Activated CD4-positive, CD25-positive, alpha-beta regulatory T cell treated with anti-CD3 and anti-CD28 coated beads, Interleukin-2, amount 50 U/mL, for 16 hours (primary cell): ENCODE measurements at regions not wholly inside any gene's neighbourhood (a gene's known extent, or its start where the extent isn't known, plus 50 kb on each side); places are given as distances from the start of the nearest gene placed in this dataset.

Source experiments
- DNase-seq: peaks from one replicate; pipeline ENCODE4 v3.0.0-alpha.2; 2020; ENCODE audit warnings: low read depth, low spot score

DNA sequence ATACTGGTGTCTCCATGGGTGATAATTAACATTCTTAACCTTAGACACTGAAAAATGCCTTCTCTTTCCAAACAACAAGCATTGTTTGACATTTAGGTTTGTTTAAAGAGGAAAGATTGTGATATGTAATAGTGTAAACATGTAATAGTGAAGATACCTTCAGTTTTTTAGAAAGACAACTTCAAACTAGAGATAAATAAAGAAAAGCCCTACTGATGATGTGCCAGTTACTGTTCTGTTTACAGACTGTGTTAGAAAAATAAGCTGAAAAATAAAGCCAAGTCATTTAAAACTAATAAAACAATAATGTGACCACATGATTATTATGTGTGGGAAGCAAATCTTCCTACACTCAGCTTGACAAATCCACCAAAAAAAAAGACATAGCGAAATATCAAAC, 2035.3 kb upstream of the TENM3 start:
- DNase-seq = no peak

DNA sequence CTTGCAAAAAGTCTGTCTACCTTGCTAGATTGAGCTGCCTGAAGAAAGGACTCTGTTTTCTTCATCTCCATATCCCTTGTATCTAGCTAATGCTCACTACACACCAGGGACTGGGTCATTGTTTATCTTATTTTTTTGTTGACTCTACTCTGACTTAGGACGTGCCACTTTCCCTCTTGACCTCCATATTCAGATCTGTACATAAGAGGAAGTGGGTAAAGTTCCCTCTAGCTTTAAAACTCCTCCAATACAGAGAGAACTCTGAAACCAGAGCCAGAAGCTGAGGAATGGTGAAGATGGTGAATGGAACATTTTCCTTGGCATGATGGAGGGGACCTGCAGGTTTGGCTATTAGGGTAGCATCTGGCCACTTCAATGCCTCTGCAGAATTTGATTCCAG, 2026.1 kb upstream of the TENM3 start:
- DNase-seq = no peak

DNA sequence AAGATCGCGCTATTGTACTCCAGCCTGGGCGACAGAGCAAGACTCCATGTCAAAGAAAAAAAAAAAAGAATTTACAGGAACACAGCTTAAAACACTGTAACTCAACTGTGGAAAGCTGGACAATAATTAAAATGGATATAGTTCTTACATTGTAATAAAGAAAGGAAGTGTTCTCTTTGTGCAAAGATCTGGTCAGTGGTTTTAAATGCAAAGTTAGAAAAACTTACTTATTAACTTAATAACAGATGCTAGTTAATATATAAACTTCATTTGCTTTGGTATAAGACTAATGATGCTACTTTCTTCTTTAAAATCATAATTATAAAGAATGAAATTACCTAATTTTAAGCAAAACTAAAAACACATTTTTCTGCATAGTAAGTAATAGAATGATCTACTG, 2024.1 kb upstream of the TENM3 start:
- no peak for DNase-seq

- DNase-seq = no peak
Measured at GRCh38 chr4:180225977-180226376, 2017.2 kb upstream of the TENM3 start.

DNA sequence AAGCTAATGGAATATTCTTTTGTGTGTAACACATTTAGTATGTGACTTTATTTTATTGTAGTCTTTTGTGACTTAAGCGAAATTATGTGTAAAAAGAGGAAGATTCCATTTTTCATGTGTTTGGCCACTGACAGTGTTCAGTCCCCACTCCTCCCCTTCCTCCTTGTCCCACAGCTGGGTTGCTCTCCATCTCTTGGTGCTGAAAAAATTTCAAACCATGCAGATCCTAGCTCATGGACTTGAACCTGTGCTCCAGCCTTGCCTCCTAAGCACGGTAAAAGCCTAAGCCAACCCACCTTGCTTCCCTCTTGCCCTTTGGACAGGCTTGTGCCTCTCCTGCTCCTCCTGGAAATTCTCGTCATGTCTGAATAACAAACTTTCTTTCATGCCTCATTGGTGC, 2008.5 kb upstream of the TENM3 start:
- no peak for DNase-seq

GRCh38 chr4:180240670-180241069, 2002.5 kb upstream of the TENM3 start:
- DNase-seq = no peak

GRCh38 chr4:180253419-180253818, 1989.8 kb upstream of the TENM3 start:
- no peak for DNase-seq

- no peak for DNase-seq
Measured at GRCh38 chr4:180261346-180261745, 1981.9 kb upstream of the TENM3 start.

GRCh38 chr4:180280076-180280475, 1963.1 kb upstream of the TENM3 start:
- no peak for DNase-seq

DNA sequence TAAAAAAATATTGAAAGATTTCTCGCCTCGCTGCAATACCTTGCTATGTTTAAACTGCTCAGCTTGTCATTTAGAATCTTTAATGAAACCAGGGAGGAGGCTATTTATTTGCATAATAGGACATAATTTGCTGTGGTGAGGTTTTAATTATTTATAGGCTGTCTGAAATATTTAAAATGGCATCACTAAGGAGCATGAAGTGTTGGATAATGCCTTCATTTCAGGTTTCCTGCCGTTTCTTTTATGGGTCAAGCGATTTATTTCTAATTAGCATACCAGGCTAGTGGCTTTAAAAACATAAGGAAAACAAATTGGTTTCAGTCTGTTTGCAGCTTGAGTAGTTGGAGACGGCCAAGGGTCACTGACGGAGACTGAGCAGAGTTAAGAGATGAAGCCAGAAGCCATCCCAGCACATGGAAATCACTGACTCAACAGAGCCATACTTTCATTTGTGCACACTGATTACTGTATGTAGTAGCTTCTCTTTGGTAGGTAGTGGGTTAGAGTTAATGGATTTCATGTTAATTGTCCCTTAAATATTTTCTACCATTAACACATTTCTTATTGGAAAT, 1962.4 kb upstream of the TENM3 start:
- no peak for DNase-seq

- DNase-seq = no peak
Measured at GRCh38 chr4:180281724-180282123, 1961.5 kb upstream of the TENM3 start.

DNA sequence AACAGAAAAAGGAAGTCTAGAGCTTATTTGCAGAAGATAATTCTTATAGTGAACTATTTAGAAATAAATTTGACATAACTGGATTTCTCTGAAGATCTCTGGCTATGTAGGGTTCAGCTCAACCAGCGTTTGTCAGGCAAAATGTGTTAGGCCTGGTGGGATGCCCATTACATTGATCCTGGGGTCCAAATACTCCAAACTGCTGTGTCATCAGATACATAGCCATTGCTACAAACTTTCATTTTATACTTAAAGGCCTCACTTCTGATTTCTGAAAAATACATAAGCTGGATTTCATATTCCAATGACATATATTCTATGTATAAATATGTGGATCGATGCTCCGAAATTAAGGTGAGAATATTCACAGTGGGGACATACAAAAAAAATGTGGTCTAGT, 1958.9 kb upstream of the TENM3 start:
- no peak for DNase-seq

DNA sequence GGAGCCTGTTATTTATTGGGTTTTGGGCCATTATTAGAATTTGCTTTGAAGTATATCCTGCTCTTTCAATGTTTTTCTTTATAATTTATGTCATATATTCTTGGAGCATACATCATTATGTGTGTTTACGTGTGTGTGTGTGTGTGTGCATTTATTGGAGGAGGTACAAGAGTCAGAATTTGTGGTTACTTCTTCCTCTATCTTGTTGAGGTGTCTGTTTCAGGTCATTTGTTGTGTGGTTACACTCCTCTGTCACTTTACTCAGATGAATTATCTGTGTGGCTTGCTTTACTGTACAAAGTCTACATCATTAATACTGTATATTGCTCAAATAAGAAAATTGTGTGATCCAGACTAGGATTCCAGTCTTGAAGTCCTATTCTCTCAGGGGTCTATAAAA, 1957.4 kb upstream of the TENM3 start:
- DNase-seq = no peak

- no peak for DNase-seq
Measured at GRCh38 chr4:180292339-180292738, 1950.9 kb upstream of the TENM3 start.

- DNase-seq = no peak
Measured at GRCh38 chr4:180296036-180296599, 1947.1 kb upstream of the TENM3 start.

GRCh38 chr4:180304321-180304720, 1938.9 kb upstream of the TENM3 start:
- DNase-seq = no peak

DNA sequence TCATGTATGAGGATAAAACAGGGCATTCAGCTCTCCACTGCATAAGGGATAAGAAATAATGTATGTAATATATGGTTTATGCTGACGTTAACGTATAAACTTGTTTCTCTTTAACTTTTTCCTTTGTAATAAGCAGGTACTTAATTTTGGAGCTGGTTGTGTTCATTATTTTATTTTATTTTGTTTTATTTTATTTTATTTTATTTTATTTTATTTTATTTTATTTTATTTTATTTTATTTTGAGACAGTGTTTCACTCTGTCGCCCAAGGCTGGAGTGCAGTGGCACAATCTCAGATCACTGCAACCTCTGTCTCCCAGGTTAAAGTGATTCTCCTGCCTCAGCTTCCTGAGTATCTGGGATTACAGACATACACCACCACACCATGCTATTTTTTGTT, 1932.6 kb upstream of the TENM3 start:
- DNase-seq = no peak

GRCh38 chr4:180314972-180315371, 1928.2 kb upstream of the TENM3 start:
- DNase-seq = no peak

GRCh38 chr4:180330521-180330920, 1912.7 kb upstream of the TENM3 start:
- DNase-seq = no peak

- DNase-seq = no peak
Measured at GRCh38 chr4:180333162-180333561, 1910.0 kb upstream of the TENM3 start.

GRCh38 chr4:180335566-180335965, 1907.6 kb upstream of the TENM3 start:
- DNase-seq = no peak

- no peak for DNase-seq
Measured at GRCh38 chr4:180336494-180337090, 1906.6 kb upstream of the TENM3 start.

DNA sequence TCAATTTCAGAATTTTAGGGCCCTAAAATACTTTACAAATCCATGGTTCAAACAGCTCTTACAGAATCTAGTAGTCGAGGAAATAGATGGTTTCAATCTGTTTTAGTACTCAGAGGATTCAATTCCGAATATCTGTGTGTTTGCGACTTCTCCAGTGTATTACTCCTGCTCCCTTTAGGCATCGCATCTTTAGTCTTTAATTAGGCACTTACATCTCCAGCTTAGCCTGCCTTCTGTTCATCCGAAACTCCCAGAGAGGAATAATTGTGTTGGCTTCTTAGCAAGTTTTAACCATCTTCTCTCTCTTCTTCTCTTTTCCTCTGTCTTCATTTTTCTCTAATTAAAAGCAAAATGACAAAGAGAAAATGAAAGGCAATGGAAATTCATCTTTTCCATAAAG, 1901.3 kb upstream of the TENM3 start:
- no peak for DNase-seq

DNA sequence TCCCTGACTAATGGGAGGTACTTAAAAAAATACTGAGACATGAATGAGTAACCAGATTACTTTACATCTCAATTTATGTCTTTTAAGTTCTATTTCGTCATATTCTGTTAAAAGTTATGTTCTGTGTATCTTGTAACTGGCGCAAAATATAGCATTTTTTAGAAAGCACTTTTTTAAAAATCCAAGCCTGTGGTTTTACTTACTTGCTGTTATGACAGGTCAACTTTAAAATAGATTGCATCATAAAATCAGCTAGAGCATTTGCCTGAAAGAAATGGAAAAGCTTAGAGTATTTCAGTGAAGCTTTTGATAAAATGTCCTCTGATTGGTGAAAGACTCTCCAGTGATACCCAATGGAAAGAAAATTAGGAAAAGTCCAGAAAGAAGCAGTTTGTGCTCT, 1892.3 kb upstream of the TENM3 start:
- DNase-seq = no peak
